HUES6 (cell line): ENCODE measurements at regions not wholly inside any gene's neighbourhood (a gene's known extent, or its start where the extent isn't known, plus 50 kb on each side); places are given as distances from the start of the nearest gene placed in this dataset.
A peak's percentile ranks its signal among the peaks of the same experiment; 100 is the strongest.

Experiments
- H3K27ac ChIP-seq: 2 replicates; pipeline ENCODE4 v1.7.0; 2013; ENCODE audit warnings: low read depth, mild to moderate bottlenecking, low read length, inconsistent platforms
- H3K27me3 ChIP-seq: 2 replicates; pipeline ENCODE4 v1.6.1; 2013; ENCODE audit warnings: low read length; ENCODE audit not compliant: control insufficient read depth, insufficient read depth
- H3K36me3 ChIP-seq: 2 replicates; pipeline ENCODE4 v1.6.1; 2013; ENCODE audit warnings: low read length; ENCODE audit not compliant: control insufficient read depth, insufficient read depth
- H3K4me1 ChIP-seq: 2 replicates; pipeline ENCODE4 v1.6.1; 2013; ENCODE audit warnings: low read length; ENCODE audit not compliant: control insufficient read depth, insufficient read depth
- H3K4me3 ChIP-seq: 2 replicates; pipeline ENCODE4 v1.5.1; 2013; ENCODE audit warnings: low read depth, low read length
- H3K9ac ChIP-seq: one replicate; pipeline ENCODE4 v1.6.1; 2013; ENCODE audit warnings: mild to moderate bottlenecking, low read length
- H3K9me3 ChIP-seq: 2 replicates; pipeline ENCODE4 v1.6.1; 2013; ENCODE audit warnings: low read depth, low read length; ENCODE audit not compliant: control insufficient read depth, insufficient read depth

GRCh38 chr14:47993883-47994282 is 318.5 kb upstream of the MDGA2 start:
- H3K9ac ChIP-seq: no peak overlapping the region
- H3K4me3 ChIP-seq: no peak overlapping the region
- H3K27me3 ChIP-seq: no peaks in the 10 kb centered on the region
- no peaks in the 10 kb centered on the region for H3K36me3 ChIP-seq
- H3K9me3 ChIP-seq: no peaks in the 10 kb centered on the region
- no peak overlapping the region for H3K27ac ChIP-seq
- H3K4me1 ChIP-seq: no peaks in the 10 kb centered on the region

GRCh38 chr14:47988175-47988574 is 312.8 kb upstream of the MDGA2 start:
- Histone ChIP-seq H3K9ac (no peak overlapping the region), H3K4me1 (no peaks in the 10 kb centered on the region), H3K4me3 (no peak overlapping the region), H3K9me3 (no peaks in the 10 kb centered on the region), H3K27ac (no peak overlapping the region), H3K27me3 (no peaks in the 10 kb centered on the region), H3K36me3 (no peaks in the 10 kb centered on the region)

GRCh38 chr14:47978871-47979270 is 303.5 kb upstream of the MDGA2 start:
- H3K9ac ChIP-seq: no peak overlapping the region
- H3K36me3 ChIP-seq: no peaks in the 10 kb centered on the region
- H3K4me3 ChIP-seq: no peak overlapping the region
- H3K9me3 ChIP-seq: no peaks in the 10 kb centered on the region
- no peaks in the 10 kb centered on the region for H3K27me3 ChIP-seq
- no peak overlapping the region for H3K27ac ChIP-seq
- 0 out of 2 replicates have a peak, but pooled peaks cover 6% of the 10 kb centered on the region for H3K4me1 ChIP-seq

GRCh38 chr14:47976139-47976538 is 300.7 kb upstream of the MDGA2 start:
- H3K27me3 ChIP-seq: no peaks in the 10 kb centered on the region

GRCh38 chr14:47966076-47966810 is 290.8 kb upstream of the MDGA2 start:
- no peak overlapping the region for H3K9ac ChIP-seq
- H3K27ac ChIP-seq: no peak overlapping the region; the same call in 1 of the 2 replicates
- H3K27me3 ChIP-seq: no peaks in the 10 kb centered on the region
- H3K4me1 ChIP-seq: peaks cover 20% of the 10 kb centered on the region
- no peaks in the 10 kb centered on the region for H3K36me3 ChIP-seq
- no peak overlapping the region for H3K4me3 ChIP-seq
- H3K9me3 ChIP-seq: no peaks in the 10 kb centered on the region

More at GRCh38 chr14:47976139-47976538, 300.7 kb upstream of the MDGA2 start:
- H3K9me3 ChIP-seq: no peaks in the 10 kb centered on the region
- no peak overlapping the region for H3K27ac ChIP-seq
- H3K36me3 ChIP-seq: no peaks in the 10 kb centered on the region
- no peak overlapping the region for H3K4me3 ChIP-seq
- H3K9ac ChIP-seq: no peak overlapping the region
- H3K4me1 ChIP-seq: 0 out of 2 replicates have a peak, but pooled peaks cover 6% of the 10 kb centered on the region

GRCh38 chr14:47961634-47962033 is 286.2 kb upstream of the MDGA2 start:
- Histone ChIP-seq H3K27ac (peak overlapping the region; percentile 56; the same call in 1 of the 2 replicates), H3K4me1 (peaks cover 17% of the 10 kb centered on the region), H3K4me3 (no peak overlapping the region), H3K9ac (no peak overlapping the region), H3K27me3 (no peaks in the 10 kb centered on the region), H3K36me3 (no peaks in the 10 kb centered on the region), H3K9me3 (no peaks in the 10 kb centered on the region)

- Histone ChIP-seq H3K9ac (no peak overlapping the region), H3K9me3 (no peaks in the 10 kb centered on the region), H3K27me3 (no peaks in the 10 kb centered on the region), H3K4me3 (no peak overlapping the region), H3K36me3 (no peaks in the 10 kb centered on the region), H3K27ac (no peak overlapping the region), H3K4me1 (peaks cover 12% of the 10 kb centered on the region)
Observed at GRCh38 chr14:47959740-47960139, 284.3 kb upstream of the MDGA2 start.

- H3K27ac ChIP-seq: no peak overlapping the region
- peaks cover 4% of the 10 kb centered on the region; the same call in 1 of the 2 replicates for H3K4me1 ChIP-seq
- no peaks in the 10 kb centered on the region for H3K36me3 ChIP-seq
- no peak overlapping the region for H3K4me3 ChIP-seq
- H3K27me3 ChIP-seq: no peaks in the 10 kb centered on the region
- H3K9me3 ChIP-seq: no peaks in the 10 kb centered on the region
- no peak overlapping the region for H3K9ac ChIP-seq
Observed at GRCh38 chr14:47949006-47949405, 273.6 kb upstream of the MDGA2 start.

GRCh38 chr14:47935332-47935731 is 259.9 kb upstream of the MDGA2 start:
- no peaks in the 10 kb centered on the region for H3K4me1 ChIP-seq
- H3K9ac ChIP-seq: no peak overlapping the region
- no peaks in the 10 kb centered on the region for H3K27me3 ChIP-seq
- no peaks in the 10 kb centered on the region for H3K9me3 ChIP-seq
- H3K4me3 ChIP-seq: no peak overlapping the region
- H3K36me3 ChIP-seq: no peaks in the 10 kb centered on the region
- H3K27ac ChIP-seq: no peak overlapping the region

- H3K4me1 ChIP-seq: no peaks in the 10 kb centered on the region
- no peak overlapping the region for H3K4me3 ChIP-seq
- H3K36me3 ChIP-seq: no peaks in the 10 kb centered on the region
- H3K9me3 ChIP-seq: no peaks in the 10 kb centered on the region
- no peak overlapping the region for H3K9ac ChIP-seq
- no peaks in the 10 kb centered on the region for H3K27me3 ChIP-seq
- H3K27ac ChIP-seq: no peak overlapping the region
Observed at GRCh38 chr14:47929334-47929733, 253.9 kb upstream of the MDGA2 start.

GRCh38 chr14:47921133-47921532 is 245.7 kb upstream of the MDGA2 start:
- H3K9me3 ChIP-seq: no peaks in the 10 kb centered on the region
- no peak overlapping the region for H3K27ac ChIP-seq

More at GRCh38 chr14:47921133-47921532, 245.7 kb upstream of the MDGA2 start:
- no peaks in the 10 kb centered on the region for H3K27me3 ChIP-seq
- H3K9ac ChIP-seq: no peak overlapping the region
- H3K4me3 ChIP-seq: no peak overlapping the region
- H3K36me3 ChIP-seq: no peaks in the 10 kb centered on the region
- H3K4me1 ChIP-seq: no peaks in the 10 kb centered on the region
